Endothelial cell of umbilical vein (primary cell): ENCODE measurements at regions not wholly inside any gene's neighbourhood (a gene's known extent, or its start where the extent isn't known, plus 50 kb on each side); places are given as distances from the start of the nearest gene placed in this dataset.
"Not testable (repeated sequence)": the region's sequence is repeated elsewhere in the genome, so short reads cannot be mapped to it uniquely, and the experiment has no call there.

Experiments used
- BruUV-seq: library from RNA; stranded (reverse); fragments of 400-500 nt; replicated peaks from 2 replicates; lab custom pipeline; 2021; lab: Mats Ljungman, UMichigan
- CTCF ChIA-PET: fragments of 300-600, 350-600 bp; sonication (Branson Sonifier 250); formaldehyde crosslinking; loops from one replicate; lab custom pipeline; 2021; ENCODE audit warnings: antibody characterized with exemption, inconsistent platforms; lab: Charles Lee
- POLR2A ChIA-PET: fragments of 300-600, 350-600 bp; sonication (Branson Sonifier 250); formaldehyde crosslinking; loops from one replicate; lab custom pipeline; 2021; ENCODE audit warnings: antibody characterized with exemption, inconsistent platforms; lab: Charles Lee
- DNase-seq: peaks from one replicate; pipeline ENCODE4 v3.0.0-alpha.2; 2011; ENCODE audit warnings: low read depth, low spot score
- FAIRE-seq: peaks from 2 replicates; lab custom pipeline; 2011; peaks lifted over from hg19 to GRCh38; lab: Jason Lieb, UNC
- H2AFZ ChIP-seq: 2 replicates; pipeline ENCODE4 v1.6.0; 2012; ENCODE audit warnings: low read depth, low read length, control low read depth, inconsistent platforms
- H3K27ac ChIP-seq: 2 replicates; pipeline ENCODE4 v1.5.1; 2011; ENCODE audit warnings: low read depth, mild to moderate bottlenecking, control low read depth, low read length, moderate library complexity; ENCODE audit not compliant: insufficient read depth
- H3K27me3 ChIP-seq, 2 experiments: 2 replicates each; pipeline versions ENCODE4 v1.6.0 to v1.6.1; 2011; ENCODE audit warnings: low read length in 2 of 2, mixed read lengths in 1 of 2; ENCODE audit not compliant: control insufficient read depth in 2 of 2, insufficient read depth in 2 of 2
- H3K36me3 ChIP-seq, 2 experiments: 2 replicates in 1 of 2; 3 replicates in 1 of 2; pipeline ENCODE4 v1.5.1; 2011; ENCODE audit warnings: low read length in 2 of 2, mild to moderate bottlenecking in 1 of 2, moderate library complexity in 1 of 2; ENCODE audit not compliant: control insufficient read depth in 2 of 2, insufficient read depth in 2 of 2; ENCODE audit errors: extremely low read depth in 1 of 2
- H3K4me1 ChIP-seq: 3 replicates; pipeline ENCODE4 v1.5.1; 2011; ENCODE audit warnings: mild to moderate bottlenecking, low read length; ENCODE audit not compliant: control insufficient read depth, insufficient read depth; ENCODE audit errors: extremely low read depth
- H3K4me2 ChIP-seq: 2 replicates; pipeline ENCODE4 v1.6.1; 2011; ENCODE audit warnings: low read length, control low read depth, mixed read lengths; ENCODE audit not compliant: insufficient read depth
- H3K4me3 ChIP-seq, 3 experiments: fragments of 200-600 bp in 1 of 3; sonication (generic), shearing (Covaris generic) in 1 of 3; replicated peaks in 1 of 3; 2 replicates each; pipeline ENCODE4 v1.5.1; 2011 to 2016; ENCODE audit warnings: control low read depth in 3 of 3, low read length in 3 of 3, mild to moderate bottlenecking in 2 of 3, inconsistent platforms in 1 of 3, low read depth in 1 of 3, moderate library complexity in 1 of 3; ENCODE audit not compliant: insufficient read depth in 1 of 3
- H3K79me2 ChIP-seq: 2 replicates; pipeline ENCODE4 v1.6.0; 2012; ENCODE audit warnings: low read length, inconsistent platforms; ENCODE audit not compliant: control insufficient read depth, insufficient read depth
- H3K9ac ChIP-seq: replicated peaks from 2 replicates; pipeline ENCODE3; 2011; ENCODE audit warnings: low read length, control low read depth; ENCODE audit not compliant: insufficient read depth; ENCODE audit errors: extremely low read depth
- H3K9me1 ChIP-seq: replicated peaks from 3 replicates; pipeline ENCODE4 v1.6.0; 2011; ENCODE audit warnings: mild to moderate bottlenecking, low read length; ENCODE audit not compliant: control insufficient read depth, insufficient read depth; ENCODE audit errors: extremely low read depth
- H3K9me3 ChIP-seq: replicated peaks from 2 replicates; pipeline ENCODE4 v1.5.1; 2012; ENCODE audit warnings: low read length, inconsistent platforms; ENCODE audit not compliant: control insufficient read depth, insufficient read depth
- H4K20me1 ChIP-seq: replicated peaks from 2 replicates; pipeline ENCODE3; 2011; ENCODE audit warnings: mild to moderate bottlenecking, low read length; ENCODE audit not compliant: control insufficient read depth, insufficient read depth; ENCODE audit errors: extremely low read depth
- EZH2 ChIP-seq: IDR thresholded peaks from 2 replicates; pipeline ENCODE4 v1.6.1; 2012; ENCODE audit warnings: borderline replicate concordance, low read depth, mild to moderate bottlenecking, moderate library complexity, low read length, inconsistent platforms; ENCODE audit not compliant: severe bottlenecking
- FOS ChIP-seq: IDR thresholded peaks from 2 replicates; pipeline ENCODE4 v1.6.1; 2011; ENCODE audit warnings: mild to moderate bottlenecking, low read length, moderate library complexity, borderline replicate concordance; ENCODE audit not compliant: insufficient read depth
- GATA2 ChIP-seq: IDR thresholded peaks from 2 replicates; pipeline ENCODE4 v1.7.0; 2011; ENCODE audit warnings: low read depth, mild to moderate bottlenecking, moderate library complexity, mixed read lengths, low read length; ENCODE audit not compliant: insufficient read length, insufficient read depth
- JUN ChIP-seq: IDR thresholded peaks from 2 replicates; pipeline ENCODE4 v1.6.1; 2011; ENCODE audit warnings: borderline replicate concordance, low read depth; ENCODE audit not compliant: insufficient read length, insufficient read depth
- MYC ChIP-seq: IDR thresholded peaks from one replicate; pipeline ENCODE4 v1.6.1; 2011; ENCODE audit warnings: mild to moderate bottlenecking, low read depth, low read length
- POLR2A ChIP-seq: IDR thresholded peaks from 2 replicates; pipeline ENCODE4 v1.6.1; 2012; ENCODE audit warnings: low read depth, mild to moderate bottlenecking, control low read depth, low read length
- POLR2AphosphoS5 ChIP-seq: IDR thresholded peaks from 2 replicates; pipeline ENCODE4 v1.6.1; 2012; ENCODE audit warnings: low read depth, mild to moderate bottlenecking, control low read depth, low read length, moderate library complexity; ENCODE audit not compliant: insufficient read depth
- dilution Hi-C: fragments of 300-500 bp; cut with MboI; formaldehyde crosslinking; loops from one replicate; pipeline ENCODE4 v1.15.0; 2019; ENCODE audit warnings: low sequenced_read_pairs; ENCODE audit not compliant: extremely low pct_ligation_motif_present
- intact Hi-C: fragments of 100-400 bp; cut with micrococcal nuclease; formaldehyde crosslinking; loops from one replicate; pipeline ENCODE4 v1.10.0; 2022
- TF ChIP-seq, protein P1 (sequence below): IDR thresholded peaks from 2 replicates; pipeline ENCODE4 v1.6.1; 2011; ENCODE audit not compliant: insufficient read depth, insufficient read length
- TF ChIP-seq, protein P2 (sequence below), 2 donors: IDR thresholded peaks; 1 replicate in 1 of 2; 2 replicates in 1 of 2; pipeline ENCODE4 v1.5.1; 2011; ENCODE audit warnings: low read length in 2 of 2, mild to moderate bottlenecking in 2 of 2, moderate library complexity in 2 of 2, control low read depth in 1 of 2, inconsistent platforms in 1 of 2, low read depth in 1 of 2; ENCODE audit not compliant: insufficient read depth in 1 of 2; ENCODE audit errors: extremely low read depth in 1 of 2

DNA sequence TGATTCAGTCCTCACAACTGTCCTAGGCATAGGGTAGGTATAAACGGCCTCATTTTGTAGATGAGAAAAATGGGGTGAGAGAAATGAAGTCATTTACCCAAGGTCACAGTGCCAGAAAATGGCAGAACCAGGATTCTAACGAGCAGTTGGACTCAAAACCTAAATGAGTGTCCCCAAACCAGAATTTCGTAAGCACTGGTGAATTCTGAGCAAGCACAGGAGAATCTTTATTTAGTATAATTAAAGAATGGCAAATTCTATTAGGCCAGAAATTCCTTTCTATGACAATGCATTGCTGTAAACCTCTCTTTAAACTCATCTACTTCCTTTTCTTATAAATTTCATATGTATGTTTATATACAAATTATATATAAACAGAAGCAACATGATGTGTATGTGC, 66.8 kb upstream of the ST3GAL6 start:
- dilution Hi-C loops, H3K27me3 ChIP-seq, POLR2A ChIA-PET, H3K9me3 ChIP-seq, H4K20me1 ChIP-seq, H2AFZ ChIP-seq, H3K4me3 ChIP-seq, FAIRE-seq, H3K9me1 ChIP-seq, H3K36me3 ChIP-seq, DNase-seq, BruUV-seq, H3K79me2 ChIP-seq: not testable (repeated sequence)
- CTCF ChIA-PET = interaction anchor here (0.9 to 1.2 kb wide), 2 partner anchors 24 to 94 kb away, joined by 3 read pairs; no protein-coding TSS in a partner anchor
- peak overlapping the region; percentile 65 for H3K27ac ChIP-seq
- intact Hi-C loops = loop anchor here (5.0 kb wide), 1 partner anchor 36 kb away; no protein-coding TSS in a partner anchor
- H3K9ac ChIP-seq = peak overlapping the region; percentile 16
- peak overlapping the region; percentile 70 for H3K4me2 ChIP-seq
- H3K4me1 ChIP-seq = peaks cover 44% of the 10 kb centered on the region

DNA sequence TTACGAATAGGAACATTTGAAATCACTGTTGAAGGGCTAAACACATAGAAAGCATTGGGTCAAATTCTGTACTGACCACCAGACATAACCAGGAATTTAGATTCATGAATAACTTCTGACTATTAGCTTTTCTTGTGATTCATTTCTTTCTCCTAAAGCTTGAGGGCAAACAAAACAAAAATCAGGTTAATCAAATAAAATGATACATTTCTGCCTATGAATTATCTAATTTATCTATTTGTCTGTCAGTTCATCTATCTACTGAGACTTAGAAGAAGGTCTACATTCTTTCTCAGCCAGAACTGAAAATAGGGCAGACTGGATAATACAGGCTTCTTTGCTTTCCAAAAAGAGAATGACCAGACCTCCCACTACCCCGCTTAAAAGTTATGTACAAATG, 65.9 kb upstream of the ST3GAL6 start:
- Histone ChIP-seq H3K4me2 (no peak overlapping the region), H3K27ac (no peak overlapping the region), H3K27me3 (peaks cover 3 to 7% of the 10 kb centered on the region in 2 experiments), H3K4me3 (no peak overlapping the region), H3K9ac (no peak overlapping the region), H3K79me2 (no peaks in the 10 kb centered on the region), H4K20me1 (no peaks in the 10 kb centered on the region), H2AFZ (no peak overlapping the region), H3K9me1 (no peaks in the 10 kb centered on the region), H3K9me3 (no peaks in the 10 kb centered on the region), H3K4me1 (peaks cover 41% of the 10 kb centered on the region), H3K36me3 (no peaks in the 10 kb centered on the region)
- ChIA-PET CTCF (no interaction called here), POLR2A (no interaction called here)
- dilution Hi-C loops = no loop called here
- TF ChIP-seq, protein P1, sequence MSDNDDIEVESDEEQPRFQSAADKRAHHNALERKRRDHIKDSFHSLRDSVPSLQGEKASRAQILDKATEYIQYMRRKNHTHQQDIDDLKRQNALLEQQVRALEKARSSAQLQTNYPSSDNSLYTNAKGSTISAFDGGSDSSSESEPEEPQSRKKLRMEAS = no peak
- no peak for TF ChIP-seq POLR2A
- no peak for TF ChIP-seq GATA2
- TF ChIP-seq FOS = no peak
- TF ChIP-seq, protein P2, sequence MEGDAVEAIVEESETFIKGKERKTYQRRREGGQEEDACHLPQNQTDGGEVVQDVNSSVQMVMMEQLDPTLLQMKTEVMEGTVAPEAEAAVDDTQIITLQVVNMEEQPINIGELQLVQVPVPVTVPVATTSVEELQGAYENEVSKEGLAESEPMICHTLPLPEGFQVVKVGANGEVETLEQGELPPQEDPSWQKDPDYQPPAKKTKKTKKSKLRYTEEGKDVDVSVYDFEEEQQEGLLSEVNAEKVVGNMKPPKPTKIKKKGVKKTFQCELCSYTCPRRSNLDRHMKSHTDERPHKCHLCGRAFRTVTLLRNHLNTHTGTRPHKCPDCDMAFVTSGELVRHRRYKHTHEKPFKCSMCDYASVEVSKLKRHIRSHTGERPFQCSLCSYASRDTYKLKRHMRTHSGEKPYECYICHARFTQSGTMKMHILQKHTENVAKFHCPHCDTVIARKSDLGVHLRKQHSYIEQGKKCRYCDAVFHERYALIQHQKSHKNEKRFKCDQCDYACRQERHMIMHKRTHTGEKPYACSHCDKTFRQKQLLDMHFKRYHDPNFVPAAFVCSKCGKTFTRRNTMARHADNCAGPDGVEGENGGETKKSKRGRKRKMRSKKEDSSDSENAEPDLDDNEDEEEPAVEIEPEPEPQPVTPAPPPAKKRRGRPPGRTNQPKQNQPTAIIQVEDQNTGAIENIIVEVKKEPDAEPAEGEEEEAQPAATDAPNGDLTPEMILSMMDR (IDR thresholded peaks at IDR 0.05; ENCODE audit: extremely low read depth in 1 of 2, insufficient read depth in 1 of 2, low read depth in 1 of 2, low read length in 2 of 2) = no peak
- no peak for TF ChIP-seq MYC
- no peak for TF ChIP-seq POLR2AphosphoS5
- TF ChIP-seq EZH2 = no peak
- TF ChIP-seq JUN = no peak
- DNase-seq (no peak), FAIRE-seq (peak; percentile 47)
- BruUV-seq = no TSS peak
- intact Hi-C loops = loop anchor here (5.0 kb wide), 1 partner anchor 35 kb away; no protein-coding TSS in a partner anchor
